ENCODE measurements at regions not wholly inside any gene's neighbourhood (a gene's known extent, or its start where the extent isn't known, plus 50 kb on each side); places are given as distances from the start of the nearest gene placed in this dataset.

GRCh38 chr18:22607284-22607635, 189.5 kb upstream of the CTAGE1 start:
- Histone ChIP-seq H3K4me3 (ENCODE audit: low read depth, low read length) (no peak overlapping the region), H3K27me3 (ENCODE audit: control insufficient read depth, insufficient read depth, low read length) (peaks cover under 1% of the 10 kb centered on the region), H3K9me3 (ENCODE audit: control insufficient read depth, insufficient read depth, low read length) (no peaks in the 10 kb centered on the region), H3K27ac (ENCODE audit: low read depth, low read length) (no peak overlapping the region)
- DNase-seq (ENCODE audit: low read depth, low spot score): no peak
- CTCF ChIA-PET: no interaction called here
- TF ChIP-seq CTCF (IDR thresholded peaks at IDR 0.05; ENCODE audit: low read depth, low read length): no peak
- POLR2A ChIA-PET: no interaction called here

GRCh38 chr18:22608847-22609246, 191.1 kb upstream of the CTAGE1 start:
- POLR2A ChIA-PET: no interaction called here
- no peak for TF ChIP-seq CTCF (IDR thresholded peaks at IDR 0.05; ENCODE audit: low read depth, low read length)
- Histone ChIP-seq H3K9me3 (ENCODE audit: control insufficient read depth, insufficient read depth, low read length) (no peaks in the 10 kb centered on the region; the same call in 1 of the 2 replicates), H3K27ac (ENCODE audit: low read depth, low read length) (no peak overlapping the region), H3K27me3 (ENCODE audit: control insufficient read depth, insufficient read depth, low read length) (peaks cover 6% of the 10 kb centered on the region), H3K4me3 (ENCODE audit: low read depth, low read length) (no peak overlapping the region)
- no peak for DNase-seq (ENCODE audit: low read depth, low spot score)
- CTCF ChIA-PET: no interaction called here

- TF ChIP-seq CTCF (IDR thresholded peaks at IDR 0.05; ENCODE audit: low read depth, low read length): no peak
- peaks cover 6% of the 10 kb centered on the region for H3K27me3 ChIP-seq (ENCODE audit: control insufficient read depth, insufficient read depth, low read length)
- ChIA-PET POLR2A (no interaction called here), CTCF (no interaction called here)
- no peaks in the 10 kb centered on the region; the same call in 1 of the 2 replicates for H3K9me3 ChIP-seq (ENCODE audit: control insufficient read depth, insufficient read depth, low read length)
- H3K27ac ChIP-seq (ENCODE audit: low read depth, low read length): no peak overlapping the region
- DNase-seq (ENCODE audit: low read depth, low spot score): no peak
- H3K4me3 ChIP-seq (ENCODE audit: low read depth, low read length): no peak overlapping the region
Measured at GRCh38 chr18:22609642-22610041, 191.9 kb upstream of the CTAGE1 start.

- POLR2A ChIA-PET: no interaction called here
- H3K27me3 ChIP-seq (ENCODE audit: control insufficient read depth, insufficient read depth, low read length): peaks cover 6% of the 10 kb centered on the region
Measured at GRCh38 chr18:22613058-22613690, 195.5 kb upstream of the CTAGE1 start.

GRCh38 chr18:22613788-22614187, 196.1 kb upstream of the CTAGE1 start:
- Histone ChIP-seq H3K27ac (ENCODE audit: low read depth, low read length) (no peak overlapping the region), H3K4me3 (ENCODE audit: low read depth, low read length) (no peak overlapping the region), H3K9me3 (ENCODE audit: control insufficient read depth, insufficient read depth, low read length) (no peaks in the 10 kb centered on the region; the same call in 1 of the 2 replicates), H3K27me3 (ENCODE audit: control insufficient read depth, insufficient read depth, low read length) (peaks cover 6% of the 10 kb centered on the region)
- no peak for DNase-seq (ENCODE audit: low read depth, low spot score)
- no peak for TF ChIP-seq CTCF (IDR thresholded peaks at IDR 0.05; ENCODE audit: low read depth, low read length)
- POLR2A ChIA-PET: no interaction called here
- CTCF ChIA-PET: no interaction called here

More at GRCh38 chr18:22613058-22613690, 195.5 kb upstream of the CTAGE1 start:
- TF ChIP-seq CTCF (IDR thresholded peaks at IDR 0.05; ENCODE audit: low read depth, low read length): no peak
- no peak overlapping the region for H3K27ac ChIP-seq (ENCODE audit: low read depth, low read length)
- H3K4me3 ChIP-seq (ENCODE audit: low read depth, low read length): no peak overlapping the region
- no peak for DNase-seq (ENCODE audit: low read depth, low spot score)
- CTCF ChIA-PET: no interaction called here
- H3K9me3 ChIP-seq (ENCODE audit: control insufficient read depth, insufficient read depth, low read length): no peaks in the 10 kb centered on the region; the same call in 1 of the 2 replicates

All from AG04450 (cell line).